Caco-2 (cell line): ENCODE measurements at regions not wholly inside any gene's neighbourhood (a gene's known extent, or its start where the extent isn't known, plus 50 kb on each side); places are given as distances from the start of the nearest gene placed in this dataset.

Experiments
- BruUV-seq: library from RNA; stranded (reverse); fragments of 400-500 nt; replicated peaks from 2 replicates; lab custom pipeline; 2021; lab: Mats Ljungman, UMichigan
- CTCF ChIA-PET: fragments of 300-600 bp; sonication (Branson Sonifier 250); formaldehyde crosslinking; loops from one replicate; lab custom pipeline; 2022; ENCODE audit warnings: antibody characterized with exemption; lab: Charles Lee
- POLR2A ChIA-PET: fragments of 300-600 bp; sonication (Branson Sonifier 250); formaldehyde crosslinking; loops from one replicate; lab custom pipeline; 2022; ENCODE audit warnings: antibody characterized with exemption; lab: Charles Lee
- DNase-seq, 2 experiments: peaks; one replicate each; pipeline versions ENCODE4 v3.0.0 to v3.0.0-alpha.2; 2020 to 2022
- H3K27me3 ChIP-seq: replicated peaks from 2 replicates; pipeline ENCODE4 v1.6.0; 2011; ENCODE audit warnings: low read length; ENCODE audit not compliant: control insufficient read depth, insufficient read depth
- H3K36me3 ChIP-seq: 2 replicates; pipeline ENCODE4 v1.5.1; 2011; ENCODE audit warnings: low read length; ENCODE audit not compliant: control insufficient read depth, insufficient read depth
- H3K4me1 ChIP-seq: fragments of 250-450 bp; sonication (Bioruptor Pico); 2 replicates; pipeline ENCODE4 v1.5.1; 2020; ENCODE audit warnings: mild to moderate bottlenecking
- H3K4me3 ChIP-seq: 2 replicates; pipeline ENCODE4 v1.5.1; 2011; ENCODE audit warnings: low read depth, mild to moderate bottlenecking, control low read depth, low read length
- H3K9me3 ChIP-seq: fragments of 250-450 bp; sonication (Bioruptor Pico); 2 replicates; pipeline ENCODE4 v1.5.1; 2020; ENCODE audit warnings: mild to moderate bottlenecking, moderate library complexity
- H3K27ac Mint-ChIP-seq: one replicate; pipeline ENCODE4 v1.8.0; 2022; ENCODE audit warnings: mixed read lengths; ENCODE audit not compliant: unreplicated experiment
- H3K27me3 Mint-ChIP-seq: one replicate; pipeline ENCODE4 v1.8.0; 2022; ENCODE audit warnings: mixed read lengths; ENCODE audit not compliant: insufficient read depth, unreplicated experiment
- H3K36me3 Mint-ChIP-seq: one replicate; pipeline ENCODE4 v1.8.0; 2022; ENCODE audit warnings: mild to moderate bottlenecking, mixed read lengths; ENCODE audit not compliant: insufficient read depth, unreplicated experiment
- H3K4me1 Mint-ChIP-seq: one replicate; pipeline ENCODE4 v1.8.0; 2022; ENCODE audit warnings: low read depth, mixed read lengths; ENCODE audit not compliant: unreplicated experiment
- H3K4me3 Mint-ChIP-seq: one replicate; pipeline ENCODE4 v1.8.0; 2022; ENCODE audit warnings: mild to moderate bottlenecking, moderate library complexity, mixed read lengths; ENCODE audit not compliant: unreplicated experiment
- H3K9me3 Mint-ChIP-seq: one replicate; pipeline ENCODE4 v1.8.0; 2022; ENCODE audit warnings: mixed read lengths; ENCODE audit not compliant: unreplicated experiment
- CTCF ChIP-seq, 2 experiments: fragments of 200-600 bp in 1 of 2; IDR thresholded peaks; 1 replicate in 1 of 2; 2 replicates in 1 of 2; pipeline versions ENCODE4 v1.5.1 to v1.8.0; 2011 to 2022; ENCODE audit warnings: antibody characterized with exemption in 1 of 2, control low read depth in 1 of 2, inconsistent platforms in 1 of 2, low read depth in 1 of 2, low read length in 1 of 2, mild to moderate bottlenecking in 1 of 2, moderate library complexity in 1 of 2; ENCODE audit not compliant: insufficient read depth in 1 of 2, severe bottlenecking in 1 of 2, unreplicated experiment in 1 of 2
- intact Hi-C: fragments of 100-400 bp; cut with micrococcal nuclease; formaldehyde crosslinking; loops from one replicate; pipeline ENCODE4 v1.10.0; 2022; ENCODE audit not compliant: unreplicated experiment

DNA sequence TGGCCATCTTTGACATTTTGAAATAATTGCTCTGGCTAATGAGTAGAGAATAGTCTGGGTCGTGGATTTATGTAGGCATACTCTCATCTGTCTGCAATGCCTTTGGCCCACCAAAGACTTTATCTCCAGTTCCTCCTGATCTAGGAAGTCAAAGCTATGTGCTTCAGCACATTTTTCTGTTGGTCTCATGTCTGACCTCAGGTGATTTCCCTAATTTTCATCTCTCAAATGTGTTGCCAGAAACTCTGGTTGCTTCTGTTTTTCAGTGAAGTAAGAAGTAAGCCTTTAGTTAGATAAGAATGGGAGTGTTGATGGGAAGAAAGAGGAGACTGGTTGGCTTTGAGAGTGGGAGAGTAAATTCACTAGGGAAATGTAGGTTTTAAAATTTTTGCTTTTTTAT, 66.4 kb downstream of the GPR88 start:
- POLR2A ChIA-PET: no interaction called here
- BruUV-seq: no TSS peak
- Mint-ChIP-seq H3K36me3 (no peaks in the 10 kb centered on the region), H3K27ac (no peak overlapping the region), H3K27me3 (no peaks in the 10 kb centered on the region), H3K9me3 (peaks cover 19% of the 10 kb centered on the region), H3K4me1 (no peaks in the 10 kb centered on the region), H3K4me3 (no peak overlapping the region)
- intact Hi-C loops: no loop called here
- H3K4me3 ChIP-seq: no peak overlapping the region
- no peaks in the 10 kb centered on the region for H3K36me3 ChIP-seq
- CTCF ChIA-PET: no interaction called here
- no peak for DNase-seq
- H3K9me3 ChIP-seq: no peaks in the 10 kb centered on the region
- no peaks in the 10 kb centered on the region for H3K4me1 ChIP-seq
- TF ChIP-seq CTCF (IDR thresholded peaks at IDR 0.05; ENCODE audit: insufficient read depth in 1 of 2, low read depth in 1 of 2, low read length in 1 of 2, severe bottlenecking in 1 of 2, unreplicated experiment in 1 of 2): no peak
- H3K27me3 ChIP-seq: no peaks in the 10 kb centered on the region

DNA sequence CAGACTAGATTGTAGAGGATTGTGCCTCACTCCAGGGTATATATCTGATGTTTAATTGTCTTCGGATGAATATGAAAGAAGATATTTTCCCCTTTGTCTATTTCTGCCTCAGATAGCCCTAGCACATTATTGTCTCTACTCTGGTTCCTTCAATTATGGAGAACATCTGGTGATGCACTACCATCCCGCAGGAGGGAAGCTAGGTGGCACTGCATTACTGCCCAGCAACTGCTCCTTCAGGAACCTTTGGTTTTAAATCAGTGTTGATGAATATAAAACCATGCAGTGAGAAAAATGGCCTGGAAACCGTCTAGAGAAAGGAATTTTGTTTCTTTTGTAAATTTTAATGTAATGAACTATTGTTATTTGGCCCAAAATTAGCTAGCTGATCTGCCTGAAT, 68.5 kb downstream of the GPR88 start:
- TF ChIP-seq CTCF (IDR thresholded peaks at IDR 0.05; ENCODE audit: insufficient read depth in 1 of 2, low read depth in 1 of 2, low read length in 1 of 2, severe bottlenecking in 1 of 2, unreplicated experiment in 1 of 2): peak; percentile 31 to 55
- no peak for DNase-seq

DNA sequence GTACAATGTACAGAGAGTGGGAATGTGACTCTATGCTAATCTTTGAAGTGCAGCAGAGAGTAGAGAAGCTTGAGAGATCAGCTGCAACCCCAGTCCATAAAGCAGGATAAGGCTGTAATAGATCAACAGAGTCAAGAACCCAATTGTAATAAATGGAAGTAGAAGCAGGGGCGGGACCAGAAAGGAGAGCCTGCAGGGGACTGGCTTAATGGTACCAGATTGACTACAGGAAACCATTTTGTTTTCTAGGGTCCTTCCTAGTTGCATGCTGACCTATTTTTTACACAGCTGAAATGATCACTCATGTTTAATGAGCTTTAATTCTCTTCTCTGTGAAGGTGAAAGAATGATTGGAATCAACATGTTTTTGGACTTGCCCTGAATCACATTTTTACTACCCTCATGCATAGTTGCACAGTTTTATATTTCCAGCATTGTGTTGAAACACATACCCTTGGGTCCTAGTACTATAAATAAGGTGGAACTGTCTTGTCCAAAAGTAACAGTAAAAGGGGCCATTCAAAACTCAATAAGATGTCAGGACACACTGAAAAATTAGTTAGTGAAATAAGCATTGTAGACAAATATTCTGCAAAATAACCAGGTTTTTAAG, 69.8 kb downstream of the GPR88 start:
- Mint-ChIP-seq H3K4me3 (no peak overlapping the region), H3K4me1 (no peaks in the 10 kb centered on the region), H3K9me3 (peaks cover 6% of the 10 kb centered on the region), H3K27ac (no peak overlapping the region), H3K27me3 (no peaks in the 10 kb centered on the region), H3K36me3 (no peaks in the 10 kb centered on the region)
- H3K36me3 ChIP-seq: no peaks in the 10 kb centered on the region
- H3K9me3 ChIP-seq: no peaks in the 10 kb centered on the region
- intact Hi-C loops: loop anchor here (5.0 kb wide), 1 partner anchor 145 kb away; no protein-coding TSS in a partner anchor
- ChIA-PET POLR2A (no interaction called here), CTCF (no interaction called here)
- TF ChIP-seq CTCF (IDR thresholded peaks at IDR 0.05; ENCODE audit: insufficient read depth in 1 of 2, low read depth in 1 of 2, low read length in 1 of 2, severe bottlenecking in 1 of 2, unreplicated experiment in 1 of 2): no peak
- no peaks in the 10 kb centered on the region for H3K4me1 ChIP-seq
- no peak overlapping the region for H3K4me3 ChIP-seq
- no peak for DNase-seq
- H3K27me3 ChIP-seq: no peaks in the 10 kb centered on the region
- BruUV-seq: no TSS peak

More for the DNA sequence above, 68.5 kb downstream of the GPR88 start:
- no peaks in the 10 kb centered on the region for H3K4me1 ChIP-seq
- no peaks in the 10 kb centered on the region for H3K4me1 Mint-ChIP-seq
- ChIA-PET POLR2A (no interaction called here), CTCF (no interaction called here)
- no peaks in the 10 kb centered on the region for H3K9me3 ChIP-seq
- intact Hi-C loops: loop anchor here (1.0 to 5.0 kb wide), 2 partner anchors 144 to 260 kb away; no protein-coding TSS in a partner anchor
- H3K4me3 Mint-ChIP-seq: no peak overlapping the region
- no peaks in the 10 kb centered on the region for H3K36me3 Mint-ChIP-seq
- no peak overlapping the region for H3K4me3 ChIP-seq
- no peaks in the 10 kb centered on the region for H3K27me3 ChIP-seq
- no peaks in the 10 kb centered on the region for H3K27me3 Mint-ChIP-seq
- no peaks in the 10 kb centered on the region for H3K36me3 ChIP-seq
- H3K9me3 Mint-ChIP-seq: peaks cover 11% of the 10 kb centered on the region
- no peak overlapping the region for H3K27ac Mint-ChIP-seq
- no TSS peak for BruUV-seq
